Mucosa of rectum (tissue), 2 donors: ENCODE measurements at regions not wholly inside any gene's neighbourhood (a gene's known extent, or its start where the extent isn't known, plus 50 kb on each side); places are given as distances from the start of the nearest gene placed in this dataset.

Experiments used
- H3K27ac ChIP-seq, 2 donors: one replicate each; pipeline ENCODE4 v1.7.0; 2013; ENCODE audit warnings: inconsistent platforms in 2 of 2, low read depth in 2 of 2, low read length in 2 of 2
- H3K27me3 ChIP-seq, 2 donors: one replicate each; pipeline ENCODE4 v1.7.0; 2013; ENCODE audit warnings: low read length in 2 of 2; ENCODE audit not compliant: control insufficient read depth in 2 of 2, insufficient read depth in 2 of 2
- H3K36me3 ChIP-seq, 2 donors: one replicate each; pipeline ENCODE4 v1.7.0; 2013; ENCODE audit warnings: low read length in 2 of 2; ENCODE audit not compliant: control insufficient read depth in 2 of 2, insufficient read depth in 2 of 2
- H3K4me1 ChIP-seq, 2 donors: one replicate each; pipeline ENCODE4 v1.7.0; 2013; ENCODE audit warnings: low read length in 2 of 2, mild to moderate bottlenecking in 1 of 2; ENCODE audit not compliant: control insufficient read depth in 2 of 2, insufficient read depth in 2 of 2
- H3K4me3 ChIP-seq, 2 donors: one replicate each; pipeline ENCODE4 v1.7.0; 2013; ENCODE audit warnings: low read length in 2 of 2
- H3K9ac ChIP-seq, 2 donors: one replicate each; pipeline ENCODE4 v1.7.0; 2013; ENCODE audit warnings: low read length in 2 of 2, low read depth in 1 of 2, mild to moderate bottlenecking in 1 of 2
- H3K9me3 ChIP-seq, 2 donors: one replicate each; pipeline ENCODE4 v1.7.0; 2013; ENCODE audit warnings: low read length in 2 of 2; ENCODE audit not compliant: control insufficient read depth in 2 of 2
- donor health status: healthy.
- donor health status: Normal muscosa, but diverticular disease.

GRCh38 chr20:60543598-60543997 lies 585.4 kb downstream of the CDH26 start:
- no peaks in the 10 kb centered on the region for H3K27me3 ChIP-seq
- no peaks in the 10 kb centered on the region for H3K9me3 ChIP-seq
- no peaks in the 10 kb centered on the region for H3K4me1 ChIP-seq
- no peak overlapping the region for H3K27ac ChIP-seq
- H3K36me3 ChIP-seq = no peaks in the 10 kb centered on the region
- no peak overlapping the region for H3K4me3 ChIP-seq
- no peak overlapping the region for H3K9ac ChIP-seq

- Histone ChIP-seq H3K27me3 (no peaks in the 10 kb centered on the region), H3K9ac (no peak overlapping the region), H3K36me3 (no peaks in the 10 kb centered on the region), H3K27ac (no peak overlapping the region), H3K4me3 (no peak overlapping the region), H3K4me1 (no peaks in the 10 kb centered on the region), H3K9me3 (peaks cover 0 to 2% of the 10 kb centered on the region in 2 donors)
These were observed 594.9 kb downstream of the CDH26 start for GRCh38 chr20:60553095-60553494.

GRCh38 chr20:60558486-60558885 lies 600.3 kb downstream of the CDH26 start:
- Histone ChIP-seq H3K4me3 (no peak overlapping the region), H3K9me3 (no peaks in the 10 kb centered on the region), H3K27me3 (no peaks in the 10 kb centered on the region), H3K4me1 (no peaks in the 10 kb centered on the region), H3K9ac (no peak overlapping the region), H3K27ac (no peak overlapping the region), H3K36me3 (no peaks in the 10 kb centered on the region)

- Histone ChIP-seq H3K4me3 (no peak overlapping the region), H3K9me3 (no peaks in the 10 kb centered on the region), H3K9ac (no peak overlapping the region), H3K4me1 (no peaks in the 10 kb centered on the region), H3K36me3 (no peaks in the 10 kb centered on the region), H3K27me3 (no peaks in the 10 kb centered on the region), H3K27ac (no peak overlapping the region)
These were observed 601.2 kb downstream of the CDH26 start for GRCh38 chr20:60559462-60559861.

GRCh38 chr20:60561052-60561451 lies 602.8 kb downstream of the CDH26 start:
- Histone ChIP-seq H3K9ac (no peak overlapping the region), H3K36me3 (no peaks in the 10 kb centered on the region), H3K4me1 (no peaks in the 10 kb centered on the region), H3K9me3 (no peaks in the 10 kb centered on the region), H3K4me3 (no peak overlapping the region), H3K27ac (no peak overlapping the region), H3K27me3 (no peaks in the 10 kb centered on the region)

- Histone ChIP-seq H3K36me3 (no peaks in the 10 kb centered on the region), H3K9me3 (no peaks in the 10 kb centered on the region), H3K27ac (no peak overlapping the region), H3K4me3 (no peak overlapping the region), H3K9ac (no peak overlapping the region), H3K4me1 (no peaks in the 10 kb centered on the region), H3K27me3 (no peaks in the 10 kb centered on the region)
These were observed 606.9 kb downstream of the CDH26 start for GRCh38 chr20:60565083-60565482.

- Histone ChIP-seq H3K27ac (no peak overlapping the region), H3K9ac (no peak overlapping the region), H3K36me3 (no peaks in the 10 kb centered on the region)
These were observed 607.3 kb downstream of the CDH26 start for GRCh38 chr20:60565551-60565950.

GRCh38 chr20:60569116-60569515 lies 610.9 kb downstream of the CDH26 start:
- Histone ChIP-seq H3K4me1 (no peaks in the 10 kb centered on the region), H3K9ac (no peak overlapping the region), H3K36me3 (no peaks in the 10 kb centered on the region), H3K27ac (no peak overlapping the region), H3K4me3 (no peak overlapping the region), H3K9me3 (no peaks in the 10 kb centered on the region), H3K27me3 (no peaks in the 10 kb centered on the region)

More at GRCh38 chr20:60565551-60565950, 607.3 kb downstream of the CDH26 start:
- no peak overlapping the region for H3K4me3 ChIP-seq
- H3K27me3 ChIP-seq = no peaks in the 10 kb centered on the region
- no peaks in the 10 kb centered on the region for H3K4me1 ChIP-seq
- no peaks in the 10 kb centered on the region for H3K9me3 ChIP-seq

GRCh38 chr20:60570481-60571277 lies 612.5 kb downstream of the CDH26 start:
- no peak overlapping the region for H3K4me3 ChIP-seq
- no peaks in the 10 kb centered on the region for H3K9me3 ChIP-seq
- H3K9ac ChIP-seq = no peak overlapping the region
- no peaks in the 10 kb centered on the region for H3K36me3 ChIP-seq
- H3K27ac ChIP-seq = no peak overlapping the region
- no peaks in the 10 kb centered on the region for H3K27me3 ChIP-seq
- H3K4me1 ChIP-seq = no peaks in the 10 kb centered on the region

- Histone ChIP-seq H3K36me3 (no peaks in the 10 kb centered on the region), H3K9ac (no peak overlapping the region), H3K27ac (no peak overlapping the region), H3K4me3 (no peak overlapping the region), H3K27me3 (no peaks in the 10 kb centered on the region), H3K4me1 (no peaks in the 10 kb centered on the region), H3K9me3 (no peaks in the 10 kb centered on the region)
These were observed 614.9 kb downstream of the CDH26 start for GRCh38 chr20:60573003-60573680.
